H1 (cell line): ENCODE measurements at regions not wholly inside any gene's neighbourhood (a gene's known extent, or its start where the extent isn't known, plus 50 kb on each side); places are given as distances from the start of the nearest gene placed in this dataset.

Experiments used
- CTCF ChIA-PET: fragments of 300-600 bp; sonication (Branson Sonifier 250); formaldehyde crosslinking; loops from one replicate; lab custom pipeline; 2021; ENCODE audit not compliant: partially characterized antibody; lab: Charles Lee
- POLR2A ChIA-PET: fragments of 300-600 bp; sonication (Branson Sonifier 250); formaldehyde crosslinking; loops from one replicate; lab custom pipeline; 2021; ENCODE audit warnings: inconsistent platforms; ENCODE audit not compliant: partially characterized antibody; lab: Charles Lee
- DNase-seq, 2 experiments: peaks; one replicate each; pipeline versions ENCODE4 v3.0.0 to v3.0.0-alpha.2; 2010 to 2022; ENCODE audit warnings: low spot score in 2 of 2, low read depth in 1 of 2, mixed read lengths in 1 of 2
- FAIRE-seq: peaks from 2 replicates; lab custom pipeline; 2011; peaks lifted over from hg19 to GRCh38; lab: Jason Lieb, UNC
- H2AFZ ChIP-seq: 2 replicates; pipeline ENCODE4 v1.8.1; 2012; ENCODE audit warnings: low read length, inconsistent platforms
- H2AK5ac ChIP-seq: 2 replicates; pipeline ENCODE4 v1.6.1; 2013; ENCODE audit warnings: low read depth, low read length
- H2BK120ac ChIP-seq: replicated peaks from 2 replicates; pipeline ENCODE3; 2013; ENCODE audit warnings: low read depth, low read length, inconsistent platforms
- H2BK12ac ChIP-seq: 2 replicates; pipeline ENCODE4 v1.6.1; 2013; ENCODE audit warnings: low read depth, low read length
- H2BK15ac ChIP-seq: 2 replicates; pipeline ENCODE4 v1.6.1; 2013; ENCODE audit warnings: low read length
- H2BK20ac ChIP-seq: 2 replicates; pipeline ENCODE4 v1.6.1; 2013; ENCODE audit warnings: low read length
- H2BK5ac ChIP-seq: 2 replicates; pipeline ENCODE4 v1.6.1; 2013; ENCODE audit warnings: low read depth, low read length
- H3K14ac ChIP-seq: 2 replicates; pipeline ENCODE4 v1.6.1; 2013; ENCODE audit warnings: inconsistent platforms; ENCODE audit not compliant: insufficient read length
- H3K18ac ChIP-seq: 2 replicates; pipeline ENCODE4 v1.6.1; 2013; ENCODE audit warnings: low read length; ENCODE audit errors: extremely low read depth
- H3K23ac ChIP-seq: 2 replicates; pipeline ENCODE4 v1.6.1; 2013; ENCODE audit warnings: inconsistent platforms; ENCODE audit not compliant: insufficient read length
- H3K23me2 ChIP-seq: 2 replicates; pipeline ENCODE4 v1.6.1; 2013; ENCODE audit warnings: low read depth, low read length
- H3K27ac ChIP-seq: 2 replicates; pipeline ENCODE4 v1.6.1; 2011; ENCODE audit warnings: low read depth, low read length, inconsistent platforms
- H3K27me3 ChIP-seq, 4 experiments: replicated peaks in 1 of 4; 1 replicate in 1 of 4; 2 replicates in 3 of 4; pipeline versions ENCODE4 v1.6.1 to v1.8.1; 2011 to 2013; ENCODE audit warnings: low read length in 3 of 4, mild to moderate bottlenecking in 3 of 4, inconsistent platforms in 2 of 4, mixed read lengths in 2 of 4, moderate library complexity in 1 of 4; ENCODE audit not compliant: control insufficient read depth in 3 of 4, insufficient read depth in 3 of 4; ENCODE audit errors: extremely low read depth in 1 of 4
- H3K36me3 ChIP-seq, 4 experiments: 2 replicates each; pipeline versions ENCODE4 v1.6.1 to v1.8.1; 2011 to 2013; ENCODE audit warnings: mild to moderate bottlenecking in 4 of 4, low read length in 3 of 4, moderate library complexity in 2 of 4, control low read depth in 1 of 4, inconsistent platforms in 1 of 4; ENCODE audit not compliant: insufficient read depth in 4 of 4, control insufficient read depth in 2 of 4
- H3K4ac ChIP-seq: replicated peaks from 2 replicates; pipeline ENCODE3; 2013; ENCODE audit warnings: low read length, low read depth, mixed read lengths, inconsistent platforms; ENCODE audit not compliant: insufficient read length
- H3K4me1 ChIP-seq, 4 experiments: replicated peaks in 1 of 4; 1 replicate in 1 of 4; 2 replicates in 3 of 4; pipeline versions ENCODE4 v1.6.1 to v1.8.1; 2011 to 2013; ENCODE audit warnings: low read length in 3 of 4, inconsistent platforms in 2 of 4, mixed read lengths in 1 of 4; ENCODE audit not compliant: insufficient read depth in 4 of 4, control insufficient read depth in 3 of 4
- H3K4me2 ChIP-seq, 2 experiments: 2 replicates each; pipeline versions ENCODE4 v1.6.1 to v1.8.1; 2011 to 2013; ENCODE audit warnings: low read depth in 2 of 2, low read length in 2 of 2, control low read depth in 1 of 2, inconsistent platforms in 1 of 2, mild to moderate bottlenecking in 1 of 2; ENCODE audit not compliant: insufficient read depth in 1 of 2
- H3K4me3 ChIP-seq, 4 experiments: fragments of 200-600, 300-600 bp in 1 of 4; sonication (generic), shearing (Covaris generic), sonication (Bioruptor Twin) in 1 of 4; 2 replicates each; pipeline versions ENCODE4 v1.5.1 to v1.8.1; 2011 to 2016; ENCODE audit warnings: low read length in 4 of 4, low read depth in 3 of 4, control low read depth in 2 of 4, inconsistent platforms in 2 of 4, mild to moderate bottlenecking in 2 of 4, mixed read lengths in 1 of 4, moderate library complexity in 1 of 4; ENCODE audit not compliant: insufficient read depth in 2 of 4; ENCODE audit errors: extremely low read depth in 1 of 4
- H3K56ac ChIP-seq: replicated peaks from 2 replicates; pipeline ENCODE3; 2013; ENCODE audit warnings: low read depth, mild to moderate bottlenecking, mixed read lengths, low read length, inconsistent platforms; ENCODE audit not compliant: insufficient read length
- H3K79me1 ChIP-seq: 2 replicates; pipeline ENCODE4 v1.6.1; 2013; ENCODE audit warnings: low read depth, low read length, control low read depth
- H3K79me2 ChIP-seq, 2 experiments: 2 replicates each; pipeline versions ENCODE4 v1.6.1 to v1.8.1; 2012 to 2013; ENCODE audit warnings: low read length in 2 of 2, mild to moderate bottlenecking in 2 of 2, inconsistent platforms in 1 of 2; ENCODE audit not compliant: insufficient read depth in 2 of 2, control insufficient read depth in 1 of 2
- H3K9ac ChIP-seq, 4 experiments: replicated peaks in 1 of 4; 1 replicate in 1 of 4; 2 replicates in 3 of 4; pipeline versions ENCODE4 v1.6.1 to v1.8.1; 2011 to 2013; ENCODE audit warnings: low read depth in 3 of 4, low read length in 3 of 4, control low read depth in 2 of 4, mild to moderate bottlenecking in 2 of 4, moderate library complexity in 2 of 4, inconsistent platforms in 1 of 4; ENCODE audit errors: extremely low read depth in 1 of 4
- H3K9me3 ChIP-seq, 2 experiments: 2 replicates each; pipeline versions ENCODE4 v1.6.1 to v1.8.1; 2012 to 2013; ENCODE audit warnings: mild to moderate bottlenecking in 2 of 2, moderate library complexity in 2 of 2, control low read depth in 1 of 2, inconsistent platforms in 1 of 2, low read depth in 1 of 2, low read length in 1 of 2, mixed read lengths in 1 of 2; ENCODE audit not compliant: insufficient read depth in 2 of 2
- H4K20me1 ChIP-seq, 2 experiments: replicated peaks in 1 of 2; 2 replicates each; pipeline versions ENCODE3 to v1.8.1; 2011 to 2013; ENCODE audit warnings: inconsistent platforms in 2 of 2, low read length in 2 of 2, mild to moderate bottlenecking in 1 of 2; ENCODE audit not compliant: insufficient read depth in 2 of 2, control insufficient read depth in 1 of 2
- H4K5ac ChIP-seq: 2 replicates; pipeline ENCODE4 v1.6.1; 2013; ENCODE audit warnings: low read length, low read depth, mixed read lengths, inconsistent platforms; ENCODE audit not compliant: insufficient read length
- H4K8ac ChIP-seq: 2 replicates; pipeline ENCODE4 v1.8.0; 2013; ENCODE audit warnings: mild to moderate bottlenecking, moderate library complexity, low read length, inconsistent platforms; ENCODE audit not compliant: insufficient read depth; ENCODE audit errors: extremely low read depth
- H4K91ac ChIP-seq: replicated peaks from 2 replicates; pipeline ENCODE3; 2013; ENCODE audit warnings: low read length, mixed read lengths, inconsistent platforms; ENCODE audit not compliant: insufficient read length
- ASH2L ChIP-seq: fragments of 200-600, 300-600 bp; sonication (generic); IDR thresholded peaks from one replicate; pipeline ENCODE4 v1.7.1; 2017; ENCODE audit warnings: low read length
- ATF3 ChIP-seq: IDR thresholded peaks from 2 replicates; pipeline ENCODE4 v1.6.1; 2011; ENCODE audit warnings: low read depth, mild to moderate bottlenecking, low read length; ENCODE audit not compliant: insufficient read depth
- CEBPB ChIP-seq: IDR thresholded peaks from 2 replicates; pipeline ENCODE4 v1.6.1; 2012; ENCODE audit warnings: low read depth, low read length
- GTF2F1 ChIP-seq: IDR thresholded peaks from 2 replicates; pipeline ENCODE4 v1.6.1; 2012; ENCODE audit warnings: low read depth, low read length, improper control_type of control experiment, borderline replicate concordance
- POLR2AphosphoS5 ChIP-seq: IDR thresholded peaks from 2 replicates; pipeline ENCODE4 v1.6.1; 2011; ENCODE audit warnings: low read depth, low read length
- POU5F1 ChIP-seq: IDR thresholded peaks from 2 replicates; pipeline ENCODE4 v1.6.1; 2011; ENCODE audit warnings: low read depth, mild to moderate bottlenecking, low read length, moderate library complexity
- SAP30 ChIP-seq: fragments of 300-600 bp; sonication (generic); IDR thresholded peaks from 2 replicates; pipeline ENCODE4 v1.7.1; 2012; ENCODE audit warnings: low read length, moderate library complexity, mild to moderate bottlenecking, inconsistent platforms; ENCODE audit not compliant: insufficient read depth, insufficient replicate concordance
- SP4 ChIP-seq: IDR thresholded peaks from 2 replicates; pipeline ENCODE4 v1.6.1; 2012; ENCODE audit warnings: low read length, inconsistent platforms
- SRF ChIP-seq: IDR thresholded peaks from 2 replicates; pipeline ENCODE4 v1.6.1; 2011; ENCODE audit warnings: mild to moderate bottlenecking, low read depth, low read length, moderate library complexity
- TAF1 ChIP-seq: IDR thresholded peaks from 2 replicates; pipeline ENCODE4 v1.6.1; 2011; ENCODE audit warnings: mild to moderate bottlenecking, low read depth, low read length
- YY1 ChIP-seq: IDR thresholded peaks from 2 replicates; pipeline ENCODE4 v1.6.1; 2011; ENCODE audit warnings: low read depth, mild to moderate bottlenecking, low read length
- WGBS, 2 experiments: shearing (Covaris generic) in 1 of 2; methylation state at CpG; one replicate each; pipeline versions ENCODE4 v1.1.6 to v1.1.7; 2013 to 2015; ENCODE audit warnings: low lambda C conversion rate in 2 of 2, mixed read lengths in 2 of 2, inconsistent platforms in 1 of 2, low coverage in 1 of 2, missing lambda C conversion rate in 1 of 2; ENCODE audit not compliant: insufficient replicate concordance in 2 of 2, insufficient coverage in 1 of 2, insufficient read length in 1 of 2; ENCODE audit errors: extremely low coverage in 1 of 2, missing lambda C conversion rate in 1 of 2; 5-methylcytosine and 5-hydroxymethylcytosine counted together

- no peak overlapping the region for H3K14ac ChIP-seq
- H3K36me3 ChIP-seq: no peaks in the 10 kb centered on the region
- no peak overlapping the region for H4K91ac ChIP-seq
- no peak overlapping the region for H3K9ac ChIP-seq
- H3K27ac ChIP-seq: no peak overlapping the region
- H3K9me3 ChIP-seq: peaks cover 0 to 4% of the 10 kb centered on the region in 2 experiments; a peak in 2 of 4 replicates
- no peak overlapping the region for H2BK20ac ChIP-seq
- H2AFZ ChIP-seq: no peak overlapping the region
- ChIA-PET POLR2A (no interaction called here), CTCF (no interaction called here)
- H3K23me2 ChIP-seq: no peaks in the 10 kb centered on the region
- H2BK120ac ChIP-seq: no peak overlapping the region
- no peak overlapping the region for H3K4me3 ChIP-seq
- no peak overlapping the region for H3K4ac ChIP-seq
- H2BK5ac ChIP-seq: no peak overlapping the region
- H4K8ac ChIP-seq: no peak overlapping the region
- DNase-seq (no peak), FAIRE-seq (no peak)
- no peaks in the 10 kb centered on the region for H3K79me1 ChIP-seq
- H3K56ac ChIP-seq: no peak overlapping the region
- no peaks in the 10 kb centered on the region for H3K4me1 ChIP-seq
- H2AK5ac ChIP-seq: no peak overlapping the region
- no peak overlapping the region for H3K4me2 ChIP-seq
- WGBS, 2 experiments: 93% methylated on average over 2 of the region's 2 CpGs; no CpG with 5 or more reads in 1 of the 2 experiments
- H2BK15ac ChIP-seq: no peak overlapping the region
- H4K5ac ChIP-seq: no peak overlapping the region
- no peak overlapping the region for H3K18ac ChIP-seq
- H3K27me3 ChIP-seq: no peaks in the 10 kb centered on the region
- H2BK12ac ChIP-seq: no peak overlapping the region
- no peak overlapping the region for H3K23ac ChIP-seq
- TF ChIP-seq ASH2L (no peak), POU5F1 (no peak), CEBPB (no peak), SP4 (no peak), SRF (no peak), YY1 (no peak), TAF1 (no peak), GTF2F1 (no peak), ATF3 (no peak), POLR2AphosphoS5 (no peak), SAP30 (no peak)
- no peaks in the 10 kb centered on the region for H3K79me2 ChIP-seq
- H4K20me1 ChIP-seq: no peaks in the 10 kb centered on the region
These were observed 916.5 kb upstream of the SOX11 start for GRCh38 chr2:4775668-4776067.
